Stimulated activated CD8-positive, alpha-beta memory T cell treated with anti-CD3 and anti-CD28 coated beads, Interleukin-15, amount 100 ng/mL, for 48 hours (primary cell): ENCODE measurements at regions not wholly inside any gene's neighbourhood (a gene's known extent, or its start where the extent isn't known, plus 50 kb on each side); places are given as distances from the start of the nearest gene placed in this dataset.
"Not testable (repeated sequence)": the region's sequence is repeated elsewhere in the genome, so short reads cannot be mapped to it uniquely, and the experiment has no call there.

ENCODE experiments used
- DNase-seq, 2 donors: peaks; one replicate each; pipeline ENCODE4 v3.0.0-alpha.2; 2020; ENCODE audit warnings: low read depth in 2 of 2

- no peak for DNase-seq
Observed at GRCh38 chr4:77306496-77306895, 149.5 kb downstream of the CCNG2 start.

GRCh38 chr4:77308843-77309242 is 151.8 kb downstream of the CCNG2 start:
- DNase-seq = no peak

GRCh38 chr4:77309496-77309895 is 152.5 kb downstream of the CCNG2 start:
- DNase-seq = no peak

GRCh38 chr4:77310931-77311330 is 153.9 kb downstream of the CCNG2 start:
- no peak for DNase-seq

DNA sequence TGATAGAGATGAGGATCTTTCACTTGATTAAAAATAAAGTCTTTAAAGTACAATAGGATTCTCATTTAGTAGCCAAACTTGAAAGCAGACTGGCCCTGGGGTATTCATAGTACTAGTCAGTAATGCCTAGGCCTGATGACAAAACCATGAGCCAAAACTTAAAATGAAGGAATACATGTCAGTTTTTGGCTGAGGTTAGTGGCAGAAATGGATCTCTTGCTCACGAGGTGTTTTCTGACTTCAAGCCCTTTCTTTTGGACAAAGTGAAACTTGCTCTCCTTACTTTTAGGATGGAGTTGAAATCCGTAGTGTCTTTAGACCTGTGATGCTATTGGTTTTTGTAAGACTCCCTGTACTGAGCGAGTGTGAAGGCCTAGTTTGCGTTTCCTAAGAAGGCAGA is 157.7 kb downstream of the CCNG2 start:
- no peak for DNase-seq

- DNase-seq = no peak
Observed at GRCh38 chr4:77327151-77327550, 170.1 kb downstream of the CCNG2 start.

DNA sequence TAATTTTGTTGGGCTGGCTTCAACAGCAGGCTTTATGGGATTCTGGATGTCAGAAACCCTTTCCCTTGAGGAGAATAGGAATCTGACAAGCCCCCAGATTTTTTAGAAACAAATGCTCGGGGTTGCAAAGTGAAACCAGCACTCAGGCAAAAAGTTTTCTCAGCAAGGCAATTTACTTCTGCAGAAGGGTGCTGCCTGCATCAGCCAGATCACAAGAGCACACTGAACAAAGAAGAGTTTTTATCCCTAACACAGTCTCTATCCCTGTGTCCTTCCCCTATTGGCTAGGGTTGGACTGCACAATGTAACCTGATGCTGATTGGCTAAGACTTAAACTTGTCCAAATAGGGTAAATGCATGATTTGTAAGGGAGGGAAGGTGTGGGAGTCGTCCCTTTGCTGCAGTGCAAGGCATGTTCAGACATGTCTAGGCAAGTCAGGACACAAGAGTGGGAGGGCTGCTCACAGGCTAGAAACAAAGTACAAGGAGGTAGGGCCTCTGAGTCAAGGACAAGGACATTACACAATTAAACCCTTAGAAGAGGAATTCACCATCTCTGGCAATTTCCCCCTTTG is 175.8 kb downstream of the CCNG2 start:
- no peak for DNase-seq

DNA sequence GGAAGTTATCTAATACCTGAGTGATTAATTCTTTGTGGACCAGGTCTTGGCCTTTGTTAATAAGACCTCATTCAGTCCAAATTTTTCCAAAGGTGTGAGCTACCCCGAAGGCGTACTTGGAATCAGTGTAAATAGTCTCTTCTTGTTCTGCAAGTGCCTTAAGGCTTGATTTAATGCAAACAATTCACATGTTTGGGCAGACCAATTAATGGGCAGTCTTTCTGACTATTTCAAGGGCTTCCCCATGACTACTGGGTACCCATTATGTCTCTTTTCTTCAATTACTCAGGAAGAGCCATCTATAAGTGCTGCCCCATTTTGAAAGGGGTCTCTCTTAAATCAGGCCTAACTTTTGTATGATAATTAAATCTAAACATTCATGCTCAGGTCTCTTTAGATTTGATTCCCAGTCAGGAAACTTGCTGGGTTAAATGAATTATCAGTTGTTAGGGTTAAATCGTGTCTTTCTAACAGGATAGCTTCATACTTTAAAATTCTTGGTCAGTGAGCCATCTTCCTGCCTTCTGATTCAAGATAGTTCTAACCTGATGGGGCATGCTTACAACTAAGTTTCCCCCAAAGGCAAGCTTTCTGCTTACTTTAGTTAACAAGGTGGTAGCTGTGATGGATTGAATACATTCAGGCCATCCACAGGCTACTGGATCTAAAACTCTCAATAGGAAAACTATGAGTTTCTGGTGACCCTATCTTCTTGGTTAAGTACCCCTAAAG is 179.6 kb downstream of the CCNG2 start:
- no peak for DNase-seq

GRCh38 chr4:77342170-77342810 is 185.3 kb downstream of the CCNG2 start:
- no peak for DNase-seq

GRCh38 chr4:77344001-77344400 is 187.0 kb downstream of the CCNG2 start:
- no peak for DNase-seq

DNA sequence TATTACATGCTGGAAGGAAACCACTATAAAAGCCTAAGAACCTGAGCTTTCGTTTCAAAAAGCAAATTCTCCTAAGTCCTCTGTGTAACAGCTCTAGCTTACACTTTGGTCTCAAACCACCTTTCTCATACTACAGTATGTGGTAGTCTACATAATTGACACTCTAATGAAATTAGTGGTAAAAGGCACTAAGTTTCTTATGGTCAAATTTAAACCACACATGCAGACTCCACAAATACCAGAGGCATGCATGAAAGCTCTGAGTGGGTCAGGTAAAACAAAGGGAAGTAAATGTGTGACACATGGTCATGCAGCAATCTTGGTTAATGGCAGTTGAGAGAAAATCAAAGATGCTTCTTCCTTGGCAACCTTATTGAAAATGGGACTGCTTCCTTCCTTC is 187.8 kb downstream of the CCNG2 start:
- DNase-seq = no peak

DNA sequence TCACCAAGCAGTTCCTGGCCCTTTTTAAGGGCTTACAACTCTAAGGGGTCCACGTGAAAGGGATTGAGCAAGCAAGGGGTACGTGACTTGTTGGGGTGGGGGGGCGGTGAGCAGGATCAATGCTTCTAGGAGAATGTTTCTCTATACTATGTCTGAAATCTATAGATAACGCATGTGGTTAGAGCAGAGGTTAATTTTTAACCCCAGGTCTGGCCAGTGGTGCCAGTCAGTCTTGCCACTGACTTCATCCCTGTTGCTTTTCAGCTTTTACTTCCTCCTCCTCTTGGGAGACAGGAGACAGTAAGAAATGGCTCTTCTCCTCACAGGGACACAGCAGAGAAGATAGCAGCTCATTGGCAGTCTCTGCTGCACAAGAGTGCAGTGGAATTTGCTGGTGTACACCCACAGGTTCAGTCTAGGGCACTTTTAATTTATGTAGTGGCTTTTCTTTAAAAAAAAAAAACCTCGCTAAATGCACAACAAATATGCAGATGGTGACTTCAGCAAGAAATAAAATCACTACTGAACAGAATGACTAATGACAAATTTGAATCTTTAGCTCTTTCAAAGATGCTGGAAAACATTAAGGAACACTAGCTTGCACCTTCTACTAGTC is 190.5 kb downstream of the CCNG2 start:
- DNase-seq = no peak

- no peak for DNase-seq
Observed at GRCh38 chr4:77348815-77349214, 191.8 kb downstream of the CCNG2 start.

DNA sequence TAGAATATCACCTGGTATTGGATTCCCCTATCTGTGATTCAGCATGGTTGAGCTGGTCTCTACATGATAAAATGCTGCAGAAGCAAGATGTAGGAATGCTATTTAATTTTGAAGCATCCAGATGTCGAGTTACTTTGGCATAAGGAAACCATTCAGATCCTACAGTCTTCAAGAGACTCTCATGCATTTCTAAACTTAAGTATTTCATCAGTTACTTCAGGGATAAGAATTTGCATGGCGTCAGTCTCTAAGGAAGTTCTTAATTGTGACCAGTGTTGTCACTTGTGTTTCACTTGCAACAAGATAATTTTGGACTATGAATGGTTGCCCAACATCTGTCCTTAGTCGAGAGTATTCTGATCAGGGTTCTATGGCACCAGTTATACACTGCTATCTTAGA is 192.4 kb downstream of the CCNG2 start:
- no peak for DNase-seq

GRCh38 chr4:77349796-77350195 is 192.8 kb downstream of the CCNG2 start:
- no peak for DNase-seq

- DNase-seq = no peak
Observed at GRCh38 chr4:77352192-77352591, 195.2 kb downstream of the CCNG2 start.

DNA sequence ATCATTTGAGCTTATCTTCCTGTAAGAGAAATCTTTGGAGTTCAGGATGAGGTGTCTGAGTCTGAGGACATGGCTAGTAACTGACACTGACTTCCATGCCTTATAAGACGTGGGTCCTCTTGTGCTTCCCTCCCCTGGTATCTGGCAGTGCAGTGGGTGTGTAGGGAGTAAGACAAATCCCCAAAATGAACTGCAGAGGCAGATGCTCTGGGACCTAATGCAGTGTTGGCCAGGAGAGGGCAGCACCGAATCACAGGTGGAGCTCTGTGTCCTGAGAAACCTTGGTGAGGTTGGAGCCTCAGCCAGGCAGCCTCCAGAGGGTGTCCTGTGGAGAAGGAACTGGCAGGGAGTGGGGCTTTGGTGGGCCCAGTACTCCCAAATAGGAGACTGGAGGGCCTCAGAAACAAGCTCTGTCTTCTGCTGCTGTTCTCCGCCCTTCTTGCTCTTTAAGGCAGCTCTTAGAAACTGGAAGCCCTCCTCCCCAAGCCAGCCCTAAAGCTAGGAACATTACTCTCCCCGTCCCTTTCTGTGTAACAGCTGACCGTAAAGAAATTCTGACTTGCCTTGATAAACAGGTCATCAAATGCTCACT is 196.8 kb downstream of the CCNG2 start:
- DNase-seq = not testable (repeated sequence)

- DNase-seq = no peak
Observed at GRCh38 chr4:77354550-77354949, 197.5 kb downstream of the CCNG2 start.

GRCh38 chr4:77355731-77356130 is 198.7 kb downstream of the CCNG2 start:
- DNase-seq = no peak

DNA sequence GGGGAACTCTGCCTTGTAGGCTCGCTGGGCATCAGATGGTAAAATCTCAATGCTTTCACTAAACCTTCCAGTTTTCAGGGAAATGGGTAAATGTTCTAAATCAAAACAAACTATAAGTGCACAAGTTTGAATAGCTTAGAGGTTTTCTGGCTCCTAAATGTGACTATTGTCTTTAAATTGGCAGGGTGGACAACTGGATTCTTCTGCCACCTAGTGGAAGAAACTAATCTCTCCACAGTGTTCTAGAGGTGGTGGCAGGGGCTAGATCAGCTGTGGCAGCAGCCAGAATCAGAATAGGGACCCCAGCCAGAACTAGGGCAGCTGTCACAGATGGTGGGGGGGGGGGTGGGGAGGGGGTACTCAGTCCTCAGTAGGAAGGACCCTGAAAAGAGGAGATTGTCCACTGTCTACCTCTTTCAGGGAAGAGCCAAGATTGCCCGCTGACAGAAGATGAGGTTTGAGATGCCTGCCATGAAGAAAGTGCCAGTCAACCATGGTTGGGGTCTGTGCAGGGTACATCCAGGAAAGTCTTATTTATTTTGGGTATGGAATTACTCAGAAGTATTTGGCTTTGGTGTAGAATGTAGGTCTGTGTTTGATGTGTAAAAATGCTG is 201.4 kb downstream of the CCNG2 start:
- DNase-seq = no peak

- no peak for DNase-seq
Observed at GRCh38 chr4:77360451-77360850, 203.4 kb downstream of the CCNG2 start.

DNA sequence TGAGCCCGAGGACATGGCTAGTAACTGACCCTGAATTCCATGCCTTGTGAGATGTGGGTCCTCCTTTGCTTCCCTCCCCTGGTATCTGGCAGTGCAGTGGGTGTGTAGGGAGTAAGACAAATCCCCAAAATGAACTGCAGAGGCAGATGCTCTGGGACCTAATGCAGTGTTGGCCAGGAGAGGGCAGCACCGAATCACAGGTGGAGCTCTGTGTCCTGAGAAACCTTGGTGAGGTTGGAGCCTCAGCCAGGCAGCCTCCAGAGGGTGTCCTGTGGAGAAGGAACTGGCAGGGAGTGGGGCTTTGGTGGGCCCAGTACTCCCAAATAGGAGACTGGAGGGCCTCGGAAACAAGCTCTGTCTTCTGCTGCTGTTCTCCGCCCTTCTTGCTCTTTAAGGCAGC is 209.9 kb downstream of the CCNG2 start:
- DNase-seq = not testable (repeated sequence)
